PC-9 (cell line): ENCODE measurements at regions not wholly inside any gene's neighbourhood (a gene's known extent, or its start where the extent isn't known, plus 50 kb on each side); places are given as distances from the start of the nearest gene placed in this dataset.

ENCODE experiments used
- EZH2 ChIP-seq: fragments of 200-600 bp; sonication (generic); IDR thresholded peaks from 2 replicates; pipeline ENCODE4 v1.8.0; 2017; ENCODE audit warnings: antibody characterized with exemption, low read depth
- TF ChIP-seq, protein P1 (sequence below): fragments of 200-600 bp; sonication (generic); conservative IDR thresholded peaks from 2 replicates; pipeline ENCODE4 v1.6.1; 2017; ENCODE audit warnings: mixed run types, antibody characterized with exemption, mild to moderate bottlenecking, moderate library complexity

DNA sequence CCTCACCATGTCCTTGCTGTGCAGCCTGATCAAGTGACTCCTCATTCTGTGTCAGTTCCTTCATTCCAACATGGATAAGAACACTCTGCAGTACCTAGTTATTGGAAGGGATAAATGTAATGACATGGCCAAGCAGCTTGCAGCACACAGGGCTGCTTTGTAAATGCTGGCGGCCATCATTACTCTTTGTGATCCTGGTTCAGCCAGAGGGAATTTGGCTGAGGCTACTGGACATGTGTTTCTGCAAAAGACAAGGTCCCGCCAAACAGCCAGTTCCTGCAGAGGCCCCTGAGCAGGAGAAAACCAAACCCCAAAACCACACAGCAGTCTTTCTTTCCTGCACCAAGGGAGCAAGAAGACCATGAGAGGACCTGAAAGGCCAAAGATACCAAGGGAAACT, 495.8 kb downstream of the AJAP1 start:
- TF ChIP-seq EZH2 = no peak
- TF ChIP-seq, protein P1, sequence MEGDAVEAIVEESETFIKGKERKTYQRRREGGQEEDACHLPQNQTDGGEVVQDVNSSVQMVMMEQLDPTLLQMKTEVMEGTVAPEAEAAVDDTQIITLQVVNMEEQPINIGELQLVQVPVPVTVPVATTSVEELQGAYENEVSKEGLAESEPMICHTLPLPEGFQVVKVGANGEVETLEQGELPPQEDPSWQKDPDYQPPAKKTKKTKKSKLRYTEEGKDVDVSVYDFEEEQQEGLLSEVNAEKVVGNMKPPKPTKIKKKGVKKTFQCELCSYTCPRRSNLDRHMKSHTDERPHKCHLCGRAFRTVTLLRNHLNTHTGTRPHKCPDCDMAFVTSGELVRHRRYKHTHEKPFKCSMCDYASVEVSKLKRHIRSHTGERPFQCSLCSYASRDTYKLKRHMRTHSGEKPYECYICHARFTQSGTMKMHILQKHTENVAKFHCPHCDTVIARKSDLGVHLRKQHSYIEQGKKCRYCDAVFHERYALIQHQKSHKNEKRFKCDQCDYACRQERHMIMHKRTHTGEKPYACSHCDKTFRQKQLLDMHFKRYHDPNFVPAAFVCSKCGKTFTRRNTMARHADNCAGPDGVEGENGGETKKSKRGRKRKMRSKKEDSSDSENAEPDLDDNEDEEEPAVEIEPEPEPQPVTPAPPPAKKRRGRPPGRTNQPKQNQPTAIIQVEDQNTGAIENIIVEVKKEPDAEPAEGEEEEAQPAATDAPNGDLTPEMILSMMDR = no peak
